NK-92 treated with Interleukin-12 subunit alpha and Interleukin-12 subunit beta, amount 100 ng/mL, for 24 hours (cell line): ENCODE measurements at regions not wholly inside any gene's neighbourhood (a gene's known extent, or its start where the extent isn't known, plus 50 kb on each side); places are given as distances from the start of the nearest gene placed in this dataset.
A peak's percentile ranks its signal among the peaks of the same experiment; 100 is the strongest.

Experiments used
- DNase-seq: peaks from one replicate; lab custom pipeline; 2025; lab: John Stamatoyannopoulos, UW

GRCh38 chr3:30169487-30169886 is 436.9 kb upstream of the TGFBR2 start:
- DNase-seq, result no peak

GRCh38 chr3:30170681-30171438 is 435.5 kb upstream of the TGFBR2 start:
- no peak for DNase-seq

- DNase-seq, result no peak
Measured at GRCh38 chr3:30174357-30174756, 432.0 kb upstream of the TGFBR2 start.

- no peak for DNase-seq
Measured at GRCh38 chr3:30180310-30181177, 425.9 kb upstream of the TGFBR2 start.

- no peak for DNase-seq
Measured at GRCh38 chr3:30181178-30181465, 425.3 kb upstream of the TGFBR2 start.

GRCh38 chr3:30181581-30181980 is 424.8 kb upstream of the TGFBR2 start:
- DNase-seq, result no peak

- no peak for DNase-seq
Measured at GRCh38 chr3:30183421-30183820, 423.0 kb upstream of the TGFBR2 start.

- DNase-seq, result no peak
Measured at GRCh38 chr3:30184091-30184810, 422.1 kb upstream of the TGFBR2 start.

- DNase-seq, result no peak
Measured at GRCh38 chr3:30185872-30186271, 420.5 kb upstream of the TGFBR2 start.

GRCh38 chr3:30186741-30187219 is 419.6 kb upstream of the TGFBR2 start:
- no peak for DNase-seq

GRCh38 chr3:30187366-30187765 is 419.0 kb upstream of the TGFBR2 start:
- no peak for DNase-seq

GRCh38 chr3:30188713-30189112 is 417.7 kb upstream of the TGFBR2 start:
- DNase-seq, result no peak

GRCh38 chr3:30189900-30190299 is 416.5 kb upstream of the TGFBR2 start:
- no peak for DNase-seq

- no peak for DNase-seq
Measured at GRCh38 chr3:30193625-30194044, 412.8 kb upstream of the TGFBR2 start.

- no peak for DNase-seq
Measured at GRCh38 chr3:30195352-30195751, 411.0 kb upstream of the TGFBR2 start.

GRCh38 chr3:30198162-30198561 is 408.2 kb upstream of the TGFBR2 start:
- no peak for DNase-seq

- DNase-seq, result peak; percentile 29
Measured at GRCh38 chr3:30199096-30199759, 407.2 kb upstream of the TGFBR2 start.

GRCh38 chr3:30199855-30200254 is 406.5 kb upstream of the TGFBR2 start:
- no peak for DNase-seq

GRCh38 chr3:30201715-30202114 is 404.7 kb upstream of the TGFBR2 start:
- DNase-seq, result no peak

GRCh38 chr3:30203301-30203700 is 403.1 kb upstream of the TGFBR2 start:
- DNase-seq, result no peak

- no peak for DNase-seq
Measured at GRCh38 chr3:30204126-30204525, 402.3 kb upstream of the TGFBR2 start.

- no peak for DNase-seq
Measured at GRCh38 chr3:30206051-30206450, 400.4 kb upstream of the TGFBR2 start.
